GM23338 (cell line): ENCODE measurements at regions not wholly inside any gene's neighbourhood (a gene's known extent, or its start where the extent isn't known, plus 50 kb on each side); places are given as distances from the start of the nearest gene placed in this dataset.

Experiments
- CREB1 ChIP-seq: fragments of 250-450 bp; sonication (Bioruptor Pico); IDR thresholded peaks from 2 replicates; pipeline ENCODE4 v1.5.0; 2020; ENCODE audit warnings: low read depth, mild to moderate bottlenecking, moderate library complexity
- CTCF ChIP-seq, 2 experiments: fragments of 200-600 bp in 1 of 2; sonication (generic) in 1 of 2; conservative IDR thresholded peaks; 2 replicates each; pipeline versions ENCODE4 v1.5.1 to v1.6.1; 2016 to 2017; ENCODE audit warnings: antibody characterized with exemption in 2 of 2, low read depth in 2 of 2, mild to moderate bottlenecking in 2 of 2, moderate library complexity in 1 of 2
- ETS1 ChIP-seq: IDR thresholded peaks from 2 replicates; pipeline ENCODE4 v1.6.1; 2016; ENCODE audit warnings: antibody characterized with exemption
- EZH2 ChIP-seq: fragments of 200-600 bp; sonication (generic); IDR thresholded peaks from one replicate; pipeline ENCODE4 v1.8.0; 2017; ENCODE audit warnings: antibody characterized with exemption, mild to moderate bottlenecking, low read depth; ENCODE audit not compliant: unreplicated experiment
- EZH2phosphoT487 ChIP-seq: fragments of 200-600 bp; sonication (generic); IDR thresholded peaks from one replicate; pipeline ENCODE4 v1.8.1; 2018; ENCODE audit warnings: antibody characterized with exemption; ENCODE audit not compliant: unreplicated experiment
- JUNB ChIP-seq: IDR thresholded peaks from one replicate; pipeline ENCODE4 v1.6.1; 2016; ENCODE audit warnings: antibody characterized with exemption; ENCODE audit not compliant: unreplicated experiment
- POLR2AphosphoS5 ChIP-seq: IDR thresholded peaks from 2 replicates; pipeline ENCODE4 v1.6.1; 2016; ENCODE audit warnings: antibody characterized with exemption, low read depth
- STAT1 ChIP-seq: IDR thresholded peaks from one replicate; pipeline ENCODE4 v1.6.1; 2016; ENCODE audit warnings: antibody characterized with exemption; ENCODE audit not compliant: unreplicated experiment
- ZNF114 ChIP-seq: fragments of 250-450 bp; sonication (Bioruptor Pico); IDR thresholded peaks from 2 replicates; pipeline ENCODE4 v1.5.0; 2020; ENCODE audit warnings: mild to moderate bottlenecking, moderate library complexity
- TF ChIP-seq, protein P1 (sequence below): IDR thresholded peaks from one replicate; pipeline ENCODE4 v1.6.1; 2018; ENCODE audit warnings: antibody characterized with exemption; ENCODE audit not compliant: unreplicated experiment

DNA sequence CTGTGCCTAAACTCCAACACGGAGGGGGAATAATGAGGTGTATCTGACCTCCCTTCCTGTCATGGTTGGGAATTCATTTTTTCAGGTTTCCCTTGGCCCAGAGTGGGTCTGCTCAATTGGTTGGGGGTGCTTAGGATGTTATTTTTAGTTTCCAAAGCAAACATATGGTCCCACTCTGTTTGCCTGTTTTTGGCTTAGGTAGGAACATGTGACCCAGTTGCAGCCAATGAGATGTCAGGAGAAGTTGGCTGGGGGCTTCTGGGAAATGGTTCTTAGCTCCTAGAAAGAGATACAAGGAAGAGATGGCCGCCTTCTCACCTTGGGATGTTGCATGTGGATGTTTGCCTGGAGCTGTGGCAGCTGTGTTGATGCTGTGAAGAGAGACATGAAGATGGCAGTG is 147.9 kb upstream of the RFLNA start:
- TF ChIP-seq CTCF (conservative IDR thresholded peaks at IDR 0.05; ENCODE audit: low read depth in 2 of 2), result no peak
- no peak for TF ChIP-seq ETS1
- TF ChIP-seq EZH2, result no peak
- no peak for TF ChIP-seq EZH2phosphoT487
- TF ChIP-seq, protein P1, sequence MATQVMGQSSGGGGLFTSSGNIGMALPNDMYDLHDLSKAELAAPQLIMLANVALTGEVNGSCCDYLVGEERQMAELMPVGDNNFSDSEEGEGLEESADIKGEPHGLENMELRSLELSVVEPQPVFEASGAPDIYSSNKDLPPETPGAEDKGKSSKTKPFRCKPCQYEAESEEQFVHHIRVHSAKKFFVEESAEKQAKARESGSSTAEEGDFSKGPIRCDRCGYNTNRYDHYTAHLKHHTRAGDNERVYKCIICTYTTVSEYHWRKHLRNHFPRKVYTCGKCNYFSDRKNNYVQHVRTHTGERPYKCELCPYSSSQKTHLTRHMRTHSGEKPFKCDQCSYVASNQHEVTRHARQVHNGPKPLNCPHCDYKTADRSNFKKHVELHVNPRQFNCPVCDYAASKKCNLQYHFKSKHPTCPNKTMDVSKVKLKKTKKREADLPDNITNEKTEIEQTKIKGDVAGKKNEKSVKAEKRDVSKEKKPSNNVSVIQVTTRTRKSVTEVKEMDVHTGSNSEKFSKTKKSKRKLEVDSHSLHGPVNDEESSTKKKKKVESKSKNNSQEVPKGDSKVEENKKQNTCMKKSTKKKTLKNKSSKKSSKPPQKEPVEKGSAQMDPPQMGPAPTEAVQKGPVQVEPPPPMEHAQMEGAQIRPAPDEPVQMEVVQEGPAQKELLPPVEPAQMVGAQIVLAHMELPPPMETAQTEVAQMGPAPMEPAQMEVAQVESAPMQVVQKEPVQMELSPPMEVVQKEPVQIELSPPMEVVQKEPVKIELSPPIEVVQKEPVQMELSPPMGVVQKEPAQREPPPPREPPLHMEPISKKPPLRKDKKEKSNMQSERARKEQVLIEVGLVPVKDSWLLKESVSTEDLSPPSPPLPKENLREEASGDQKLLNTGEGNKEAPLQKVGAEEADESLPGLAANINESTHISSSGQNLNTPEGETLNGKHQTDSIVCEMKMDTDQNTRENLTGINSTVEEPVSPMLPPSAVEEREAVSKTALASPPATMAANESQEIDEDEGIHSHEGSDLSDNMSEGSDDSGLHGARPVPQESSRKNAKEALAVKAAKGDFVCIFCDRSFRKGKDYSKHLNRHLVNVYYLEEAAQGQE, result no peak
- no peak for TF ChIP-seq CREB1 (CRISPR knock-in tag)
- TF ChIP-seq POLR2AphosphoS5, result no peak
- TF ChIP-seq JUNB, result no peak
- TF ChIP-seq ZNF114, result no peak
- no peak for TF ChIP-seq STAT1
